HUES64 (cell line): ENCODE measurements at regions not wholly inside any gene's neighbourhood (a gene's known extent, or its start where the extent isn't known, plus 50 kb on each side); places are given as distances from the start of the nearest gene placed in this dataset.

ENCODE experiments used
- H3K27ac ChIP-seq: 2 replicates; pipeline ENCODE4 v1.7.0; 2013; ENCODE audit warnings: low read depth, low read length, inconsistent platforms
- H3K27me3 ChIP-seq: 2 replicates; pipeline ENCODE4 v1.6.1; 2013; ENCODE audit warnings: mild to moderate bottlenecking, low read length; ENCODE audit not compliant: insufficient read depth
- H3K36me3 ChIP-seq: 2 replicates; pipeline ENCODE4 v1.6.1; 2013; ENCODE audit warnings: mild to moderate bottlenecking, low read length; ENCODE audit not compliant: insufficient read depth
- H3K4me1 ChIP-seq: 2 replicates; pipeline ENCODE4 v1.6.1; 2013; ENCODE audit warnings: mild to moderate bottlenecking, low read length, moderate library complexity; ENCODE audit not compliant: insufficient read depth
- H3K4me3 ChIP-seq: 2 replicates; pipeline ENCODE4 v1.5.1; 2013; ENCODE audit warnings: mild to moderate bottlenecking, low read length, moderate library complexity
- H3K9ac ChIP-seq: 2 replicates; pipeline ENCODE4 v1.6.1; 2013; ENCODE audit warnings: mild to moderate bottlenecking, low read depth, low read length
- H3K9me3 ChIP-seq: 2 replicates; pipeline ENCODE4 v1.6.1; 2013; ENCODE audit warnings: low read depth, low read length; ENCODE audit not compliant: insufficient read depth
- WGBS: fragments of 150-250, 120-280 bp; methylation state at CpG from one replicate; pipeline ENCODE4 v1.1.7; 2013; ENCODE audit warnings: missing lambda C conversion rate; 5-methylcytosine and 5-hydroxymethylcytosine counted together

GRCh38 chr1:56187405-56187804 lies 392.0 kb downstream of the PLPP3 start:
- no peaks in the 10 kb centered on the region for H3K36me3 ChIP-seq
- H3K27me3 ChIP-seq, result no peaks in the 10 kb centered on the region
- WGBS, result 90% methylated on average over 1 of the region's 1 CpG
- no peaks in the 10 kb centered on the region for H3K9me3 ChIP-seq
- H3K27ac ChIP-seq, result no peak overlapping the region
- H3K4me3 ChIP-seq, result no peak overlapping the region
- no peak overlapping the region for H3K9ac ChIP-seq
- H3K4me1 ChIP-seq, result peaks cover 30% of the 10 kb centered on the region

- no peak overlapping the region for H3K27ac ChIP-seq
- H3K4me1 ChIP-seq, result peaks cover 37% of the 10 kb centered on the region
- H3K27me3 ChIP-seq, result no peaks in the 10 kb centered on the region
- H3K9ac ChIP-seq, result no peak overlapping the region
- H3K9me3 ChIP-seq, result no peaks in the 10 kb centered on the region
- H3K4me3 ChIP-seq, result no peak overlapping the region
- 94% methylated on average over 1 of the region's 2 CpGs for WGBS
- no peaks in the 10 kb centered on the region for H3K36me3 ChIP-seq
Measured at GRCh38 chr1:56185493-56185892, 393.9 kb downstream of the PLPP3 start.

- no peak overlapping the region for H3K9ac ChIP-seq
- H3K4me1 ChIP-seq, result peaks cover 28% of the 10 kb centered on the region
- no peaks in the 10 kb centered on the region for H3K36me3 ChIP-seq
- WGBS, result 94% methylated on average over 2 of the region's 2 CpGs
- H3K27me3 ChIP-seq, result no peaks in the 10 kb centered on the region
- no peak overlapping the region for H3K4me3 ChIP-seq
- no peaks in the 10 kb centered on the region for H3K9me3 ChIP-seq
- H3K27ac ChIP-seq, result no peak overlapping the region
Measured at GRCh38 chr1:56183151-56183550, 396.2 kb downstream of the PLPP3 start.

- Histone ChIP-seq H3K4me3 (no peak overlapping the region), H3K9me3 (no peaks in the 10 kb centered on the region), H3K36me3 (no peaks in the 10 kb centered on the region), H3K9ac (no peak overlapping the region), H3K4me1 (peaks cover 27% of the 10 kb centered on the region), H3K27ac (no peak overlapping the region), H3K27me3 (no peaks in the 10 kb centered on the region)
- 88% methylated on average over 4 of the region's 5 CpGs for WGBS
Measured at GRCh38 chr1:56180520-56181190, 398.7 kb downstream of the PLPP3 start.

GRCh38 chr1:56179543-56179942 lies 399.8 kb downstream of the PLPP3 start:
- Histone ChIP-seq H3K4me1 (peaks cover 27% of the 10 kb centered on the region), H3K9ac (no peak overlapping the region), H3K27me3 (no peaks in the 10 kb centered on the region), H3K4me3 (no peak overlapping the region), H3K9me3 (no peaks in the 10 kb centered on the region), H3K27ac (peak overlapping the region; percentile 41; the same call in 1 of the 2 replicates), H3K36me3 (no peaks in the 10 kb centered on the region)
- 56% methylated on average over 1 of the region's 1 CpG for WGBS

GRCh38 chr1:56175211-56175610 lies 404.2 kb downstream of the PLPP3 start:
- no peaks in the 10 kb centered on the region for H3K27me3 ChIP-seq
- no peak overlapping the region for H3K9ac ChIP-seq
- 91% methylated on average over 3 of the region's 3 CpGs for WGBS
- H3K36me3 ChIP-seq, result no peaks in the 10 kb centered on the region
- H3K4me1 ChIP-seq, result peaks cover 10% of the 10 kb centered on the region; the same call in 1 of the 2 replicates
- H3K27ac ChIP-seq, result no peak overlapping the region
- peaks cover 9% of the 10 kb centered on the region; the same call in 1 of the 2 replicates for H3K9me3 ChIP-seq
- no peak overlapping the region for H3K4me3 ChIP-seq

GRCh38 chr1:56174176-56174885 lies 405.0 kb downstream of the PLPP3 start:
- no peak overlapping the region for H3K27ac ChIP-seq
- WGBS, result 97% methylated on average over 1 of the region's 1 CpG
- no peaks in the 10 kb centered on the region for H3K36me3 ChIP-seq
- no peak overlapping the region for H3K4me3 ChIP-seq
- H3K27me3 ChIP-seq, result no peaks in the 10 kb centered on the region
- peaks cover 1% of the 10 kb centered on the region; the same call in 1 of the 2 replicates for H3K4me1 ChIP-seq
- no peak overlapping the region for H3K9ac ChIP-seq
- H3K9me3 ChIP-seq, result peaks cover 9% of the 10 kb centered on the region; the same call in 1 of the 2 replicates

- Histone ChIP-seq H3K9ac (no peak overlapping the region), H3K27me3 (no peaks in the 10 kb centered on the region), H3K4me3 (no peak overlapping the region), H3K9me3 (peaks cover 9% of the 10 kb centered on the region; the same call in 1 of the 2 replicates), H3K27ac (no peak overlapping the region), H3K36me3 (no peaks in the 10 kb centered on the region), H3K4me1 (no peaks in the 10 kb centered on the region)
- no CpG with 5 or more reads among the region's 1 CpG for WGBS
Measured at GRCh38 chr1:56173736-56174135, 405.6 kb downstream of the PLPP3 start.

GRCh38 chr1:56171670-56172069 lies 407.7 kb downstream of the PLPP3 start:
- H3K4me3 ChIP-seq, result no peak overlapping the region
- peaks cover 9% of the 10 kb centered on the region; the same call in 1 of the 2 replicates for H3K9me3 ChIP-seq
- H3K36me3 ChIP-seq, result no peaks in the 10 kb centered on the region
- no peaks in the 10 kb centered on the region for H3K27me3 ChIP-seq
- H3K27ac ChIP-seq, result no peak overlapping the region
- peaks cover 10% of the 10 kb centered on the region for H3K4me1 ChIP-seq
- no peak overlapping the region for H3K9ac ChIP-seq
- WGBS, result 92% methylated on average over 1 of the region's 1 CpG

- peaks cover 9% of the 10 kb centered on the region; the same call in 1 of the 2 replicates for H3K9me3 ChIP-seq
- H3K27ac ChIP-seq, result no peak overlapping the region
- no peak overlapping the region for H3K4me3 ChIP-seq
- 88% methylated on average over 4 of the region's 4 CpGs for WGBS
- H3K4me1 ChIP-seq, result peaks cover 10% of the 10 kb centered on the region
- no peaks in the 10 kb centered on the region for H3K36me3 ChIP-seq
- no peaks in the 10 kb centered on the region for H3K27me3 ChIP-seq
- no peak overlapping the region for H3K9ac ChIP-seq
Measured at GRCh38 chr1:56170784-56171320, 408.5 kb downstream of the PLPP3 start.

GRCh38 chr1:56169856-56170255 lies 409.5 kb downstream of the PLPP3 start:
- peaks cover 10% of the 10 kb centered on the region for H3K4me1 ChIP-seq
- H3K27ac ChIP-seq, result no peak overlapping the region
- peaks cover 9% of the 10 kb centered on the region; the same call in 1 of the 2 replicates for H3K9me3 ChIP-seq
- no CpG with 5 or more reads among the region's 1 CpG for WGBS
- H3K9ac ChIP-seq, result no peak overlapping the region
- no peaks in the 10 kb centered on the region for H3K36me3 ChIP-seq
- no peaks in the 10 kb centered on the region for H3K27me3 ChIP-seq
- no peak overlapping the region for H3K4me3 ChIP-seq
